ENCODE measurements at regions not wholly inside any gene's neighbourhood (a gene's known extent, or its start where the extent isn't known, plus 50 kb on each side); places are given as distances from the start of the nearest gene placed in this dataset.

DNA sequence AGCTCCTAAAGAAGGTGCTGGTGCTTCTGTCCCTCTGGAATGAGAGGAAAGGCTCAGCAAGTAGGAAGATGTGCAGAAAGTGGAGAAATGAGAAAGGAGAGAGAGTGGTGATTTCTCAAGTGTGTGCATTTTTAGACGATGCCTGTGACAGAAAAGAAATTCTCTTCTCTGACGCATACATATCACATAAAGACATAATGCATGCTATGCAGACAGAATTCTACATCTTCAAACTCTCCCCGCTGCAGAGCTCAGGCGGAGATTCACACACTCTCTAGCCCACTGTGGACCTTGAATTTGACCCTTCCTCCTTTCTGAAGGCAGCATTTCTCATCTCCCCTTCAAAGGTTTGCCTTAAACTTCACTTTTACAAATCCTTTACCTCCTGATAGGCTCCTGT, 52.0 kb upstream of the CAMK1G start:
- TF ChIP-seq CTCF (conservative IDR thresholded peaks at IDR 0.05; ENCODE audit: low read length) (no peak), EZH2phosphoT487 (IDR thresholded peaks at IDR 0.05; ENCODE audit: borderline replicate concordance, low read depth, low read length) (no peak)
